ENCODE measurements at regions not wholly inside any gene's neighbourhood (a gene's known extent, or its start where the extent isn't known, plus 50 kb on each side); places are given as distances from the start of the nearest gene placed in this dataset.

DNA sequence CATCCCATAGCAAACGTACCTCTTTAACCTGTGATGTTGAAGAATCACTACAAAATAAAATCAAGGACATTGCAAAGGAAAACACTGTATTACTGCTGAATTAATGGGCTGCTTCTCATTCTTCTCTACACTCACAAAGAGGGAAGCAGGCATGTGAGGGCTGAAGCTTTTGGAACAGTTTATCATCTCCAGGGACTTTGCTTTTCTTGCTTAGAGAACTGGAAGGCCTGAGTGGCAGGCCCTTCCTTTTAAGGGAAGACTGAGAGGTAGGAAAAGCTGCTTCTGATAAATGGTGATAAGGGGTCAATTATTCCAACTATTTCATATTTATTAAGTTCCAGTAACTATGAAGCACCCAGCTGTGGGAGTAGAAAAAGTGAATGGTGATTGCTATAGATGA is 649.6 kb downstream of the NTRK3 start:
- H3K4me3 ChIP-seq (ENCODE audit: low read depth, low read length), result no peak overlapping the region
- no peak for DNase-seq (ENCODE audit: low read depth)
- TF ChIP-seq, protein P1, sequence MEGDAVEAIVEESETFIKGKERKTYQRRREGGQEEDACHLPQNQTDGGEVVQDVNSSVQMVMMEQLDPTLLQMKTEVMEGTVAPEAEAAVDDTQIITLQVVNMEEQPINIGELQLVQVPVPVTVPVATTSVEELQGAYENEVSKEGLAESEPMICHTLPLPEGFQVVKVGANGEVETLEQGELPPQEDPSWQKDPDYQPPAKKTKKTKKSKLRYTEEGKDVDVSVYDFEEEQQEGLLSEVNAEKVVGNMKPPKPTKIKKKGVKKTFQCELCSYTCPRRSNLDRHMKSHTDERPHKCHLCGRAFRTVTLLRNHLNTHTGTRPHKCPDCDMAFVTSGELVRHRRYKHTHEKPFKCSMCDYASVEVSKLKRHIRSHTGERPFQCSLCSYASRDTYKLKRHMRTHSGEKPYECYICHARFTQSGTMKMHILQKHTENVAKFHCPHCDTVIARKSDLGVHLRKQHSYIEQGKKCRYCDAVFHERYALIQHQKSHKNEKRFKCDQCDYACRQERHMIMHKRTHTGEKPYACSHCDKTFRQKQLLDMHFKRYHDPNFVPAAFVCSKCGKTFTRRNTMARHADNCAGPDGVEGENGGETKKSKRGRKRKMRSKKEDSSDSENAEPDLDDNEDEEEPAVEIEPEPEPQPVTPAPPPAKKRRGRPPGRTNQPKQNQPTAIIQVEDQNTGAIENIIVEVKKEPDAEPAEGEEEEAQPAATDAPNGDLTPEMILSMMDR (IDR thresholded peaks at IDR 0.05; ENCODE audit: control insufficient read depth, extremely low read depth, insufficient read depth), result no peak

DNA sequence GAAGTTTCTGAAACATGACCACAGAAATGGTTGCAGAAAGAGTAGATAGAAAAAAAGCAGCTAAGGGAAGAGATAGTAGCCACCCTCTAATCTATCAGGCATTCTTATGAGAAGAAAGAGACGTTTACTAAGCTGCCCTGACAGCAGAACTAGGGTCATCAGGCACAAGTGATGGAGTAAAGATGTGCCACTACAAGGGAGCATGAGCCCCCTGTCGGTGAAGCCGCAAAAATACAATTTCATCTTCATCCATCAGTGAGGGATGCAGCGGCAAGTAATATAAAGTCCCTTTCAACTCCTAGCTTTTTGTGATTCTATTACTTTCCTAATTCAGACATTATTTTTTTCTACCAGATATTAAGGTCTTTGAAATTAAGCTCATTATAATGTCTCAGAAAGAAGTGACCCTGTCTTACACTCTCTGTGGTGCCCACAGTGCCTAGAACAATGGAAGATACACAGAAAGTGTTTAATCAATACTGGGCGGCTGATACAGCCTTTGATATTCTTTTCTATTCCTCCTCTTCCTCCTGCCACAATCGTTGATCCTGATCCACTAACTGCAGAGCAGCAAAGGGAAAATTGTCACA is 651.6 kb downstream of the NTRK3 start:
- DNase-seq (ENCODE audit: low read depth), result no peak
- no peak overlapping the region for H3K4me3 ChIP-seq (ENCODE audit: low read depth, low read length)
- TF ChIP-seq, protein P1 (IDR thresholded peaks at IDR 0.05; ENCODE audit: control insufficient read depth, extremely low read depth, insufficient read depth), result peak; percentile 63

DNA sequence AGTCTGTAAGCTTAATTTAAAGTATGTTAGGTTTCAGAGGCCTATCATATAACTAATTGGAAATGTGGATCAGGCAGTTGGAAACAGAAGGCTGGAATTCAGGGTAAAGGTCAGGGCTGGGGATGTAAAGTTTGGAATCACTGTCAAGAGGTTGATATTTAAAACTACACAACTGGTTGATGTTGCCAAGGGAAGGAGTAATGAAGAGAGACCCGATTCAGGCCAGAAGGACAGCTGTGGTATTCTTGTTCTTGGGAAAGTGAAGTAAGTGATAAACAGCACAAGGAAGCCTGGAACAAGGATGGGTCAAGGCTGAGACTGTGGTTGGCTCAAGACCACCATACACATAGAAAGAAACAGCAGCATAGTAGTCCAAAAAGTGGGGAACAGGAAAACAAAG is 654.2 kb downstream of the NTRK3 start:
- TF ChIP-seq, protein P1 (IDR thresholded peaks at IDR 0.05; ENCODE audit: control insufficient read depth, extremely low read depth, insufficient read depth), result no peak
- no peak for DNase-seq (ENCODE audit: low read depth)
- H3K4me3 ChIP-seq (ENCODE audit: low read depth, low read length), result no peak overlapping the region

DNA sequence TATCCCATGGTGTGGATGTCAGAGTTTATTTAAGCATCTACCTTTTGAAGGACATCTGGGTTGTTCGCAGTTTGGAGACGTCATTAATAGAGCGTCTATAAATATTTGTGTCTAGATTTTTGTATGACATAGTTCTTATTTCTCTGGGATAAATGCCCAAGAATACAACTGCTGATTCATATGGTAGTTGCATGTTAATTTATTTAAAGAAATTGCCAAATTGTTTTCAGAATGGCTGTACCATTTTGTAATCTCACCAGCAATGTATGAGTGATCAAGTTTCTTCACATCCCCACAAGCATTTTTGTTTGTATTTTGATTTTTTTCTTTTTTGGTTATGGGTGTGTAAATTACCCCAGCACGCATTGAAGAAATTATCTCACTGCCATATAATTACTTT is 656.9 kb downstream of the NTRK3 start:
- DNase-seq (ENCODE audit: low read depth), result no peak
- H3K4me3 ChIP-seq (ENCODE audit: low read depth, low read length), result no peak overlapping the region
- TF ChIP-seq, protein P1 (IDR thresholded peaks at IDR 0.05; ENCODE audit: control insufficient read depth, extremely low read depth, insufficient read depth), result no peak

DNA sequence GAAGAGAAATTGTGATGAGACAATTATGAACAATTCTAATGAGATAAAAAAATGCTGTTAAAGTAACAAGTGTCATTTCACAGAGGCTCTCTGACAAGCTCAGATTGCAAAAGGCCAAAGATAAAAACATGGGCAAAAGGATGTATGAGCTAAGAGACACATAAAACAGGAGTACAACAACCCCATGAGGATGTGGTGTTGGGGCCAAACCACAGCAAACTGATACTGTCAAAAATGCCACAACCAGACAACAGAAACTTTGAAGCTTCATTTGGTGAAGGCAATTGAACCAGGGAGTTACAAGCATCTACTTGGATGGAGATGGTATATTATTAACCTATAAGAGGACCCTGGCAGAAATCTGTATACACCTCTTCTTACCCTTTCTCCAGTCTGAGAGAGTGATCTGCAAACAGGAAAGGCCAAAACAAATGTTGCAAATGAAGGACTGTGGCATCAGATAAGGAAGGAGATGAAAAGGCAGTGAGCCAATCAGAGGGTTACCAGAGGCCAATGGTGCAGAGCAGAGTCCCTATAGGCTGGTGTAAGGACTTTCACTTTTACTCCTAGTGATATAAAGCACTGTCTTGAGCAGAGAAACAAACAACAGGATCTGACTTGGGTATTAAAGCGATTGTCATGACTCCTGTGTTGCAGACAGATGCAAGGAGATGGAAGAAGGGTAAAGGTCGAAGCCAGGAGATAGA is 659.0 kb downstream of the NTRK3 start:
- TF ChIP-seq, protein P1 (IDR thresholded peaks at IDR 0.05; ENCODE audit: control insufficient read depth, extremely low read depth, insufficient read depth), result no peak
- no peak overlapping the region for H3K4me3 ChIP-seq (ENCODE audit: low read depth, low read length)
- no peak for DNase-seq (ENCODE audit: low read depth)

DNA sequence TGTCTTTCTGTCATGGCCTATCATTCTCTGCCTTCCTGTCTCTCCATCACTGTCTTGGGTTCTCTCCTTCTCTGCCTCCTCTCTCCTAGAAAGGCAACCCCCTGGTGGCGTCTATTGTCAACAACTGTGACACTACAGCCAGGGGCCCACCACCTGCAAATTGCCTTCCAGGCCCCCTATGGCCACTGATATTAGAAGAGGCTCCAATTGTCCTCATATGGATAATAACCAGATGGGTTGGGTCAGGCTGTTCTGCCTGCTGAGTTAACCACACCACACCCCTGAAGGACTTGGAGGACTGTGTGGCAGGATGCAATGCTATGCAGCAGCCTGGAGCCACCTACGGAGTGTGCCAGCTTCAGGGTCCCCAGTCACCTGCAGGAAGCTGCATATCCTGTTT is 665.0 kb downstream of the NTRK3 start:
- TF ChIP-seq, protein P1 (IDR thresholded peaks at IDR 0.05; ENCODE audit: control insufficient read depth, extremely low read depth, insufficient read depth), result no peak
- no peak overlapping the region for H3K4me3 ChIP-seq (ENCODE audit: low read depth, low read length)
- DNase-seq (ENCODE audit: low read depth), result no peak

DNA sequence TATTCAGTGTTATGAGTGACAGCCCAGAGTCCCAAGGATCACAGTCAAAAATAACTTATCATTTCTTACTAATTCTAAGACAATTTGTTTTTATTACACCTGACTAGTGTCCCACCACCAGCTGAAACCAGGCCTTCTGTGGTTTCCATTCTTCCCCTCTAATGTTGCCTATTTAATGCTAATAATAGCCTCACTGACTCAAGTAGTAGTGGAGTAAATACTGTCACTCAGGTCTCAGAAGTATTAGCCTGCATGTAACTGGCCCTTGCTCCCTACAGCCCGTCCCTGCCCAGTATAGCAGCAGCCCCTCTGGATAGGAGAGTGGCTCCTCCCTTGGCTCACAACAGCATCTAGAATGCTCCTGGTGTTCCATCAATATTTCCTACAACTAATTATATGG is 665.5 kb downstream of the NTRK3 start:
- TF ChIP-seq, protein P1 (IDR thresholded peaks at IDR 0.05; ENCODE audit: control insufficient read depth, extremely low read depth, insufficient read depth), result no peak
- no peak overlapping the region for H3K4me3 ChIP-seq (ENCODE audit: low read depth, low read length)
- no peak for DNase-seq (ENCODE audit: low read depth)
